Activated CD8-positive, alpha-beta T cell treated with anti-CD3 and anti-CD28 coated beads for 36 hours (primary cell): ENCODE measurements at regions not wholly inside any gene's neighbourhood (a gene's known extent, or its start where the extent isn't known, plus 50 kb on each side); places are given as distances from the start of the nearest gene placed in this dataset.

Experiments used
- ATAC-seq: fragments of 200-7000 bp; cut with Tn5 transposase; one replicate; pipeline ENCODE4 v1.10.0; 2021; ENCODE audit warnings: mild to moderate bottlenecking, moderate library complexity
- CTCF ChIA-PET: fragments of 350-600 bp; sonication (Branson Sonifier 250); formaldehyde crosslinking; loops from one replicate; lab custom pipeline; 2021; ENCODE audit warnings: antibody characterized with exemption; lab: Charles Lee
- POLR2A ChIA-PET: fragments of 350-600 bp; sonication (Branson Sonifier 250); formaldehyde crosslinking; loops from one replicate; lab custom pipeline; 2021; ENCODE audit warnings: antibody characterized with exemption; lab: Charles Lee
- DNase-seq: peaks from one replicate; pipeline ENCODE4 v3.0.0-alpha.2; 2020
- H3K27ac Mint-ChIP-seq: one replicate; pipeline ENCODE4 v1.8.0; 2021; ENCODE audit warnings: mild to moderate bottlenecking, mixed read lengths
- H3K27me3 Mint-ChIP-seq: one replicate; pipeline ENCODE4 v1.8.0; 2021; ENCODE audit warnings: mixed read lengths
- H3K36me3 Mint-ChIP-seq: one replicate; pipeline ENCODE4 v1.8.0; 2021; ENCODE audit warnings: low read depth, mixed read lengths
- H3K4me1 Mint-ChIP-seq: one replicate; pipeline ENCODE4 v1.8.0; 2021; ENCODE audit warnings: low read depth, mixed read lengths
- H3K4me3 Mint-ChIP-seq: one replicate; pipeline ENCODE4 v1.8.0; 2021; ENCODE audit warnings: mild to moderate bottlenecking, moderate library complexity, mixed read lengths
- H3K9me3 Mint-ChIP-seq: one replicate; pipeline ENCODE4 v1.8.0; 2021; ENCODE audit warnings: mixed read lengths
- CTCF ChIP-seq: fragments of 200-600 bp; IDR thresholded peaks from one replicate; pipeline ENCODE4 v1.8.0; 2022; ENCODE audit warnings: antibody characterized with exemption, mild to moderate bottlenecking
- intact Hi-C: fragments of 100-400 bp; cut with micrococcal nuclease; formaldehyde crosslinking; loops from one replicate; pipeline ENCODE4 v1.10.0; 2022

DNA sequence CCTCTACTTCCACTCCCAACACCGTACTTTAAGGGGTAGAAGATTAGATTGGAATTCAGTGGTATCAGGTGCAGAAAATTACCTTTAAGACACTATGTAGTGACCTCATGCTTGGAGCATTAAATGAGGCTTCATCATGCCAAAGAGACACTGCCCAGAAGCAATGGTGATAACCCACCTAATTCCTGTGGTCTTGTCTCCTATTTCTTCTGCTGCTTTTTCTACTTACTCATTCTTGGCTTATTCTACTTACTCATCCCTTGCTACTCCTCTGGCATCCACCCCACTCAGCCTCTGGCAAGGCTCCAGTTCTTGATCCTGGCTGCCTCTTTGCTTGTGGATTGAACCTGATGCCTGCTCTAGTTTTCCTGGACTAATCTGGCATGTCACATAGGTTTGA lies 62.3 kb upstream of the ADAMTS3 start:
- Mint-ChIP-seq H3K9me3 (no peaks in the 10 kb centered on the region), H3K27ac (no peak overlapping the region), H3K27me3 (no peaks in the 10 kb centered on the region), H3K4me3 (no peak overlapping the region), H3K36me3 (no peaks in the 10 kb centered on the region), H3K4me1 (no peaks in the 10 kb centered on the region)
- DNase-seq: no peak
- ATAC-seq: no peak
- CTCF ChIA-PET: no interaction called here
- intact Hi-C loops: no loop called here
- POLR2A ChIA-PET: no interaction called here
- TF ChIP-seq CTCF: no peak

- Mint-ChIP-seq H3K36me3 (no peaks in the 10 kb centered on the region), H3K4me3 (no peak overlapping the region), H3K27me3 (no peaks in the 10 kb centered on the region), H3K27ac (no peak overlapping the region), H3K4me1 (no peaks in the 10 kb centered on the region), H3K9me3 (no peaks in the 10 kb centered on the region)
- CTCF ChIA-PET: no interaction called here
- no peak for ATAC-seq
- no peak for DNase-seq
- POLR2A ChIA-PET: no interaction called here
- TF ChIP-seq CTCF: no peak
- intact Hi-C loops: no loop called here
These were observed 60.5 kb upstream of the ADAMTS3 start for GRCh38 chr4:72629540-72629939.

DNA sequence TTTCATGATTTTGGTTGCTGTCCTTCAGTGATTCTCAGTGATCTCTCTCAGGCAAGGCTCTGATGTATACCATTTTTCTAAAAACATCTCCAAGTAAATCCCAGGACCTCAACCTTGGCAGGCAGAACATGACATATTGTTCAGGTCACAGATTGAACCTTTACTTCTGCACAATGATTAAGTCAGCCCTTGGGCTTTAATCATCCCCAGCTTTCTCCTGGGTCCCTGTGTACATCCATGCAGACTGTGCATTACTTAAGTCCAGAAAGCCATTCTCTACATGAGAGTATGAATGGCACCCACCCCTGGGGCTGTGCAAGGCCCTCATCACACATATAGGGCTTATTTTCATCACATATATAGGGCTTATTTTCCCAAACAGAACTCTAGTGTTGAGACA lies 58.7 kb upstream of the ADAMTS3 start:
- DNase-seq (no peak), ATAC-seq (no peak)
- CTCF ChIA-PET: no interaction called here
- no peaks in the 10 kb centered on the region for H3K36me3 Mint-ChIP-seq
- POLR2A ChIA-PET: no interaction called here
- H3K4me1 Mint-ChIP-seq: no peaks in the 10 kb centered on the region
- intact Hi-C loops: no loop called here
- H3K9me3 Mint-ChIP-seq: no peaks in the 10 kb centered on the region
- TF ChIP-seq CTCF: no peak
- no peak overlapping the region for H3K27ac Mint-ChIP-seq
- H3K4me3 Mint-ChIP-seq: no peak overlapping the region
- no peaks in the 10 kb centered on the region for H3K27me3 Mint-ChIP-seq
